Germinal center (tissue), 1 donor: ENCODE measurements at regions not wholly inside any gene's neighbourhood (a gene's known extent, or its start where the extent isn't known, plus 50 kb on each side); places are given as distances from the start of the nearest gene placed in this dataset.

Experiments
- DNase-seq: peaks from one replicate; pipeline ENCODE4 v3.0.0; 2012; ENCODE audit warnings: mixed read lengths, low spot score

DNA sequence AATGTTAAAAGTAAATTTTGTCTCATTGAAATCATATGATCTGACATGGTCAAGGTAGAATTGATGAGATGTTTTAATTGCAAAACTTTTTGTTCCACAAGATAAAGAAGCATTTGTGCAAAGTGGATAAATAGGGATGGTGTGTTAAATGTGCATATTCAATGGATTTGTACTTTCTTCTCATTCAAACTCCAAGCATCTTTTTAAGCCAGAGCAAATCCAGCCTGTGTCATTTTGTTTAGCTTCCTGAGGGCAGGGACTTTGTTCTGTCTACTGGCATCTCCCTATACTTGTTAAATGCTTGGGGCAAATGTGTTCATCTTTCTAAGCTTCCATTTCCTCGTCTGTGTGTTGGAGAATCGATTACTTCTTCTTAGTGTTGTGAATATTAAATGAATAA, 200.3 kb downstream of the SLIT2 start:
- no peak for DNase-seq

DNA sequence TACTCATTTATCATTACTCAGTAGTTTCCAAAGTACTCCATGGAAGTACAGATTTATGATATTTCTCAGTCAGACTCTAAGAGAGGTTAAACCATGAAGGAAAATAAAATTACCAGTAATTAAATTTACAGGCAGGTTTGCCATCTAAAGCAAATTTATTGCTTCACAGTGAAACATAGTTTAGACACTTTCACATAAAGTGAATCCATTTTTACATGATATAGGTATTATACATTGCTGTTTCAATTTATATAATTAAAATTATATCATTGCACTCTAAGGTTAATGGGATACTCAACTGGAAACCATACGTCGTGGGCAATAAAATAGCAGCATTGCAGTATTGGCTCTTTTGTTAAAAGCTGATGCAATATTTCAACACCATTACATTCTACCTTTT, 202.8 kb downstream of the SLIT2 start:
- DNase-seq: no peak

DNA sequence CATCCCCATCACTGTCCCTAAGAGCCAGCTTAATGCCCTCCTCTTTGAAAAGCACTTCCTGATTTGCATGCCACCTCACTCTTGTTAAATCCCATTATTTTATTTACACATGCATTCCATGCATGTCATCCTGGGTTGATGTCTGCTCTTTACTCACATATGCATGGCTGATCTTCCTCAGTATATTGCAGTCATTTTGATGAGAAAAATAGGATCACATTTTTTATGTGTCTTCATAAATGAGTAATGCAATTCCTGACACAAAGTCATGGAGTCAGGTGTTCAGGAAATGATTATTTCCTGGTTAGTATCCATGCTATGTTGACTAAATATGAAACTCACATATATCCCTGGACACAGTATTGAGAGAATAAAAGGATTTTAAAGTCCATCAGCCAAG, 204.7 kb downstream of the SLIT2 start:
- DNase-seq: no peak

DNA sequence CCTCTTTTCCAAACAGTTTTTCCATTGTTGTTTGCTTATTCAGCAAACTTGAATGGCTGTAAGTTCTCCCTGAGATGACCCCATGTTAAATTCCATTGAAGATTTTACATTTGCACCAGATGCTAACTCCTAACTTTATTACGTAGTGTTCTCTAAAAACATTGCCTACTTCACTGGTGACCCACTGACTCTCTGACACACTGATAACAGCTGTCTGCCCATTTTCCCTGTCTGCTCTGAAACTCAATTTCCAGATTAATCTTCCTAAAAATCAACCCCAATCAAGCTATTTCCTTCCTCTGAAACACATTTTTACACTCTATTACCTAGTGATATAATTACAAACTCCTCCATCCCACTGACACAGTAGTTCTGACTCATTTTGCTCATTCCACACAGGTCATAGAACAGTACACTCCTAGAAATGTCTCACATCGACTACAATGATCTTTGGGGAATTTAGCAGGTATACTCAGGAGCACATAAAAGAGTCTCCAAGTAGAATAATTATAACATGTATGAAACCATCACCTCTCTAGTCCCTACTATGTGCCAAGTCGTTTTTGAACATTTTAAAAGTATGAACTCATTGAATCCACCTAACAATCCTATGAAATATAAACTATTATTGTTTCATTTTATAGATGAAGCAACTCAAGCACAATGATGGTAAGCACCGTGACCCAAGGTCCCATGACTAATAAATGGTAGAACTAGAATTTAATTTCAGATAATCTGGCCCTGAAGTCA, 210.9 kb downstream of the SLIT2 start:
- no peak for DNase-seq

DNA sequence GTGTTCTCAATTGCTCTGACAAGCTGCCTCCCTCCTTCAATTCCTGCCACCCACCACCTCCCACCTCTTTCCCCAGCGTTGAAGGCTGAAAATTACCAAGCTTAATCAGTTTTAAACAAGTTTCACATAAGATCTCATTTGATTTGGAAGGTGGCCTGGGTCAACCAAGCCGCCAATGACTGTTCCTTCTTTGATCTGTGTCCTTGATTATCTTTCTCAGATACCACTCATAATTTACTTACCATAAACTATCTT, 211.4 kb downstream of the SLIT2 start:
- DNase-seq: no peak

DNA sequence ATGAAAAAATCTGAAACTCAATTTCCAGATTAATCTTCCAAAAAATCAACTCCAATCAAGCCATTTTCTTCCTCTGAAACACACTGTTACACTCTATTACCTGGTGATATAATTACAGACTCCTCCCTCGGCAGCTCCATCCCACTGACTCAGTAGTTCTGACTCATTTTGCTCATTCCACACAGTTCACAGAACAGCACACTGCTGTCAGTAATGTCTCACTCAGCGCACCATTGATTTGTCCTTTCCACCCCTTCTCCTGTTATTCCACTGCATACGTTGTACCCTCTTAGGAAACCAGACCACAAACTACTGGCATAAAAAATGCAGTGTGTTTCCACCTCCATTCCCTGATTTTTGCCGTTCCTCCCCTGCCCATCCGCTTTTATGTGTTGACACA, 212.7 kb downstream of the SLIT2 start:
- DNase-seq: no peak

DNA sequence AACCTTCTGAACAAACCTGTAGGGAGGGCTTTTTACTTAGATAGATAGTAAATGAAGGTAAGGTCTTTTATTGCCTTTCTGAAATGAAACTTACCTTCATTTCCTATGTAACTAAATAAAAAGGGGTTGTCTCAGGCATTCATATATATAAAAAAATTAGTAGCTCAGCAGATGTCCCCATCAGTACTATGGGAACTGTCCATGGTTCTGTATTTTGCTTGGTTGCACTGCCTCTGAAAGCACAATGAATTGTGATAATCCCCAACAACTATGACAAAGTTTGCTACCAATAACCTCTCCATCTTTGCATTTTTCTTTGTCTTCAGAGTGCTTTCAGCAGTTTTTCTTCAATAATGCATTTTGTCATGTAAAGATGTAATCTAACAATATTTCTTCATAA, 222.4 kb downstream of the SLIT2 start:
- no peak for DNase-seq

DNA sequence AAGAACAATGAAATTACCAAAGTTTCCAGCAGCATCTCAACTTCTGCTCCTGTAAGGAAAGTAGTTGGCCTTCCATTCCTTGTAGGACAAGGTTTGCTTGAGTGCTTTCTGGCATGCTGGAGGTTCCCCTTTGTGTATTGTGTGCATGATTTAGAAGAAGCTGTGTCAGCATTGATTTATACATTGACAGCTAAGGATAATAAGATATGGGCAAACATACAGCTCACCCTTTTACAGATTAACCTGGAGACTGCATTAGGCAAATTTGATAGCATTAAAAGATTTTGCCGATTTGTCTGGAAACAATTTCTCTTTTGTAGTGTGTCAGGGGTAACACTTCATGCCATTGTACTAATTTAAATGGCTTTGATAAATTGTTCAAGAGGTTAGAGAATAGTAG, 221.8 kb upstream of the PACRGL start:
- DNase-seq: no peak

DNA sequence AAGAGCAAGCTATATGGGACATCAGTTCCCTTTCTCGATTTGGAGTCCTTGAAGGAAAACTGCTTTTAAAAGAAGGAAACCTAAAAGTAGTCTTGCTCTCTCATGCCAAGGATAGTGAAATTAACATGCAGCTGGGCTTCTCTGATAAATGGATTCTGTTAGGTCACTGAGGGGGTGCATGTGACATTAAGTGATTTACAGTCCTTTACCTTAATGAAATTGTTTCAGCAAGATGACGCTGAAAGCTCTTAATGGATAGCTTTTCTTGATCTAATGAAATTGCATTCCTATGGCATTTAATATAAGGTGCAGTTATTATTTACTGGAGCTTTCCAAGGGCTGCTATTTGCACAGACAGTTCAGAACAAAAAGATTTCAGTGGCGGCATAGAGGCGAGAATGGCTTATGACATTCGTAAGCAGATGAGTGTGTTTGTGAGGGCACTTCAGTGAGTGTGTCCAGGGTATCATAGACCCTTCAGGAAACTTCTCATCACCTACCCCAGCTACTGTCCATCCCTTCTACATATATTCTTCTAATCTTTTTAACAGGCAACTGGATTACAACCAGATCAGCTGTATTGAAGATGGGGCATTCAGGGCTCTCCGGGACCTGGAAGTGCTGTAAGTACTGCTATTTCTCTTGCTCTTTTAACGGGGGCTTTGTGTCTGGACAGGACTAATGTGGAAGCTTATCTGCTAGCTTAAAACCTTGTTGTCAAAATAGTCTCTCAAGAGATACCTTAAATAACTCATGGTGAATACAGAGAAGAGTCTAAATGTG, 219.9 kb upstream of the PACRGL start:
- no peak for DNase-seq

DNA sequence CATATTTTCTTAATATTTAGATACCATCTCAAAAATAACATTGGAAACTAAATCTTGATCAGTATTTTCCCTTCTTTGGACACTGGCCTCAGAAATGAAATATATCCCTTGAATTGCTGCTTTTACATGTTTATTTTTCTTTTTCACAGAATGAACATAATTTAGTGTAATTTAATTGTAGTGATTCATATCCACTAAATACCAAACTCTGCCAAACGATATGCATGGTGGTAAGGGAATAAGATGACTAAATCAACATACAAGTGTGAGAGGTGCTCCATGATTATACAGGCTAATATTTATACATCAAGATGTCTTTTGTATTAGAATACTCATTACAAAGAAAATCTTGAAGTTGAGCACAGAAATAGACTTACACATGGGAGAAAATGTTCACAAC, 216.8 kb upstream of the PACRGL start:
- DNase-seq: no peak

DNA sequence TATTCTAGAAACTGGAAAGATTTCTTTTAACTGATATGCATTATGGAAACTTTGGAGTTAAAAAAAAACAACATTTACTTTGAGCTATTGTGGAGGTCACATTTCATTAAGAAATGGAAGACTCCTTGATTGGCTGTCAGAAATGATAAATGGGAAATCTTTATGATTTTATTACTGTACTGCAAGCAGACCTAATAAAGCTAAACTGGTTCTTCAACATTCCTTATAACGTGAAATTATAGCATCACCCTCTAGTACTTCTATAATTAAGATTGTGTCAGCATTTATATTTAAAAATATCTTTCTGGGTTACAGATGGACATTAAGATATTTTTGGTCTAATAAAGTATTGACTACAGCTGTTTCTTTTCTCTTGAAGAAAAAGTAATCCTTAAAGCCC, 213.8 kb upstream of the PACRGL start:
- no peak for DNase-seq

DNA sequence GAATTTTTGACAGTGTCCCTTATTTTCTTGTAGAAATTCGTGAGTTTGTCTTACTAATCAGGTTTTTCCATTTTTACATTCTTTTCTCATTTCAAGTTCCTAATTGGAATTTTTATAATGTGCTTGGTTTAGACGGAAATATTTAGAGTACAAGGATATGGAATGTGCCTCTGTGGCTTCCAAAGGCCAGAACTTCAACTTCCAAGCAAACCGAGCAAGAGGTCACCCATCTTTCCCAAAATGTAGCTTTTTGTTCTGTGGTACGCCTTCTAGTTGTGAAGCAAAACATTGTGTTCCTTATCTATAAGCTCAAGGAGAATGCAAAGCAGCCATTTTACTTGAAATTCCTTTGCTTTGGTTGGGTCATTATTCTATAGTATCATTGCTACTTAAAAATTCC, 212.8 kb upstream of the PACRGL start:
- no peak for DNase-seq

DNA sequence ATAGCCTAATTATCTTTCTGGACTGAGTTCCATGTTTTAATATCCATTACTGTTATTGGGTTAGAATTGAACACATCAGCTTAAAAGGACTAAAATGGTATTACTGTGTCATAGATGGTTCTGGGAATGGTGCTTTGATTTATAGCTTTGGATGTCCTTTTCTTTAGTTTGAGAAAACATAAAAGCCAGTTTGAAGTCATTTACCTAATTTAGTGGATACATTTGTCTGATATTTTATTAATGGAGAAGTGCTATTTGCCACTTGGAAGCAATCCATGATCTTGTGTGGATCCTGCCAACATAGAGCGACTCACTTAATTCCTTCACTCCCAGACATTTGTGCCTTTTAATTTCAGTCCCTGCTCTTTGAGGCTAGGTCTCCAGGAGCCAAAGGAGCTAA, 212.4 kb upstream of the PACRGL start:
- no peak for DNase-seq

DNA sequence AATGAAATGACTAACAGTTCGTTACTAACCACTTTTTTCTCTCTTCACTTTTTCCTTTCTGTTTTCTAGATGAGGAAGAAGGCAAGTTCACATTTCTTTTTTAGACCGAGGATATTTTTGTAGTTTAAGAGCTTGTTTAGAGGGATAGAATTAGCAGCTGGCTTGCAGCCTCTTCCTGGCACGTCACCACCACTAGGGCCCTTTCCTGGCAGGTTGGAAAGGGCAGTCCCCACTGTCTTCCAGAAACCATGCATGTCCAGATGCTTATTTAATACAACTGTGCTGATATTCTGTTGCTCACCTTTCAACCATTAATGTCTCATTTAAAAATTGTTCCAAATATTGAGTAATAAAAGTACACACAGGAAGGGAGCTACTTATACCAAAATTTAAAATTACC, 209.5 kb upstream of the PACRGL start:
- DNase-seq: no peak

DNA sequence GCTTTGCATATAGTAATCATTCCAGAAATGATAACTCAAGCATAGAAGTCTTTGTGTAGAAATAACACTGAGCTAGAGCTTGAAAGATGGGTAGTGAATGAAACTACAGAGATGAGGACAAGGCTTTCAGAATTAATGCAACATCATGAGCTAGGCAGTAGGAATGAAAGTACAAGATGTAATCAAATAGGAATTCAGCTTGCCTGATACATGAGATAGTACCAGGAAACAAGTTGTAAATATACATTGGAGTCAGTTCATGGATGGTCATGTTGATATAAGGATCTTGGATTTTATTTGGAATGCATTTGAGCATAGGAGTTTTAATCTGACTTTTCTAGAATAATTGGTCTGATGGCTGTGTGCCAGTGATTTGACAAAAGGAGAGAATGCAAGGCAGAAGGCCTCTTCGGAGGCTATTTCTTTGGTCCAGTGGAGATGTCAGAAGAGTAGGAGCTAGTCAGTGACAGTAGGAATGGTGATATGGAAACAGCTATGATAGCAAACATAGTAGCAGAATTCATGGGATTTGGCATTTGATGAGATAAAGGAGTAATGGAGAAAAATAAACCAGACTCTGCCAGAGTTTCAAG, 206.4 kb upstream of the PACRGL start:
- DNase-seq: no peak

DNA sequence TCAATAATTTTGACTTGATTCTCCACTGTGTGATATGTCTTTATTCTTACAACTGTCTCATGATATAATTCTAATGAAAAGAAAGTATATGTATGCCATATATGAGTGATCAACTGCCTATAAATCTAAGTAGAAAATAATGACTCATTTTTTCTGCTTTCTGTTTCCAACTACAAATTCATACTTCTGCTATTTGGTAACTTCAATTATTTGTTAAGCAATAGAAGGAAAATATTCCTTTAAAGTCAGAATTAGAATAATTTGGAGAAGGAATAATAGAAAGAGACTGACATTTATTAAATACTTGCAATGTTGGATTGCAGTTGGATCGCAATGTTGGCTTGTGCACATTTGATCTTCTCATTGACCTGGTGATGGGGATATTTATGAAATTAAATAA, 204.2 kb upstream of the PACRGL start:
- DNase-seq: no peak

DNA sequence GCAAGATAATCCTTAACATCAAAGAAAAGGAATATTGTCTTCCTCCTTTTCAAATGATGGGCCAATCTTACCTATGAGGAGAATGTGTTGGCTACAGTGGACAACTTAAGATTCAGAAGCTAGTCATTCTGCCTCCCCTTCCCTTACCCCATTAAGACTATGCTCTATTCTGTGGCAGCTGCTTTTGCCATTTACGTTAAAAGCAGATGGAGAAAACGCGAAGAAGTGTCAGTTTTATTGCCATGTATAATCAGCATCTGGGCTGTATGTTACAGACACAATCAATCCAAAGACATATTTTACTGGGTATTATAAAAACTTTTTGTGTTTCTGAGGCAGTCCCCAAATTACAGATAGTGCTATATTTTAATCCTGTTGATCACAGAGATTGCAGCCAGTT, 196.1 kb upstream of the PACRGL start:
- DNase-seq: no peak

DNA sequence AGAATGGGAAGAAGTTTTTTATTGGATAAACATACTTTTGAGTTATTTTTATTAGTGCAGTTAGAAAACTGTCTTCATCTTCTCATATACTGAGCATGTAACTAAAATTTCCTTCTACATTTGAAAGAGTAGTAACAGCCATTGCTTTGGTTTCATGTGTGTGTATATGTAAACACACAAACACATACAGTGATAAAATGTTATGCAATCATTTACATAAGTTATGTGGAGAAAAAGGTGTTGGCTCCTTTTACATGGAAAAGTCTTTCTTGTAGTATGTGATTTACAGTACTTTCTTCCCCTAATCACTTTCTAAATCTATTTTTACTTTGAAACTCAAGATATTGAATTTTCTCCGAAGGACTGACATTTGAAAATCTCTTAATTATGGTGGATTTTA, 194.3 kb upstream of the PACRGL start:
- DNase-seq: no peak

DNA sequence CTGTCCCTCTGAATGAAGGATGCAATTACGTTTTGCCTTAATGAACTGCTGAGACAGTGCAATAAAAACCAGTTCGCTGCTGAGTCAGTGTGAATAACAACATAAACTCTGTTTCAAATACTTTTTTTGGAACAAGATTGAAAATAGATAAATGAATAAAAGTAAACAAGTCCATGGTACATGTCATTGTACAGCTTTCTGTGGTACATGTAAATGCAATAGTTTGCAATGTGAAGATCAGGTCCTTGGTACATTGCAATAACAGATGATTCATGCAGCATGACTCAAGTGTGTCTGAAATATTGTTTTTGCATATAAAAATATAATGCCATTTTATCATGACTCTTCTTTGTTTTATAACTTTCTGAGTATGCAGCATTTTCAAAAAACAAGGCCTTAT, 193.4 kb upstream of the PACRGL start:
- no peak for DNase-seq

DNA sequence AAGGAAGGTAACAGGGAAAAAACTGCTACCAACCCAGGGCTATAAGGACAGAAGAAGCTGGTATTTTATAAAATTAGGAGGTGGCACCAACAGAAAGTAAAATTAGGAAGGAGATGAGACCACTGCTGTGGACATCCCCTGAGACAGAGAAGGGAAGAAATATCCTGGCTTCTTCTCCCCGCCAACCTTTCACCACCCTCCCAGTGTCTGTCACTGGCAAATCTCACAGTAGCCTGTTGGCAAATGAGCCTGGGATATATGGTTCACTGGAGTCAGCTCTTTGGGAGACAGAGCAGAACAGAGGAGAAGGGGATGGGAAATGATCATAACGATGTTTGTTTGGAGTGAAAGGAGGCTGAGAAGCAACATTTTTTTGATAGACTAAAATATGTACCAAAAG, 190.9 kb upstream of the PACRGL start:
- no peak for DNase-seq

DNA sequence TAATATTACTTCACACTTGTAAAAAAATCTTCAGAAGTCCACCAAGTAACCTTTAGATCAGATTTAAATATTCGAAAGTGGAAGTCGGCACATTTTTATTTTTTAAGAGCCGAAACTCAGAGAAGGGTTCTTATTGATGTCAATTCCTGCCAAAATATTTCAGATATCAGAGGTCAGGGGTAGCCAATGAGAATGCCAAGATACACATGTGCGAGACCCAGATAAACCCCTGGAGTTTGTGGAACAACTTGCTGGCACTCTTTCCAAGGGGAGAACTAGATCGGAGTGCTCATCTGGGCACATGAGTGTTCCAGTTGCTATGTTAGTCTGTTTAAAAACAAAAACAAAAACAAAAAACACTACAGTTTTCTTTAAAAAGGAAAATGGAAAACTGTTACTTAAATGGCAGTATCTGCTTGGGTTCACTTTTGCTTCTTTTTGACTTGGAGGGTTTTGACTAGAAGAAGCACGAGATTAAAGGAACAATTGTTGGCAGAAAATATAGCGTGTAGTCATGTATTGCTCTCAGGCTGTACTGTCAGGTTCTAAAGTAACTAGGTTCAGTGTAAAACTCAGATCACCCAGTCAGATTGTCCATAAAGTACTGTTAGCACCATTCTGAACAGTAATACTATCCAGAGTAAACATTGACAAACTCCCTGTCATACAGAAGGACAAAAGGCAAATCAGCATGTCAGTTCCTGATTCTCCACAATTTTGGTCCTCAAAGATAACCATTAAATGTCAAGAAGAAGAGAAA, 188.0 kb upstream of the PACRGL start:
- DNase-seq: no peak

DNA sequence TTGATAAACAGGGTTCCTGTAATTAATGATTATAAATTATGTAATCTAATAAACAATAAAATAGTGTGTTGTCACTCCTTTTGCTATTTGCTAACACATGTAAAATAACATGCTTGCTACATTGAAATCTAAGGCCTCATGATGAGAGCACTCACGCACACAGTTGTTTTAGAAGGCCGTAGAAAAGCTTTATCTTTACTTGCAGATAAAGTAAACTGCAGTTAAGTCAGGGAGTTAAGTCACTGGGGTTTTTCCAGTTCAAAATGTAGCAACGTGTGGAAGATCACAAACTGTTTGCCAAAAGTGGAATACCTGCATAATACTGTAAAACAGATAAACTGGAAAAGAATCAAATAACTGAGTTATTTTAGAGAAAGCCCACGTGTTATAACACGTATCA, 187.3 kb upstream of the PACRGL start:
- no peak for DNase-seq

DNA sequence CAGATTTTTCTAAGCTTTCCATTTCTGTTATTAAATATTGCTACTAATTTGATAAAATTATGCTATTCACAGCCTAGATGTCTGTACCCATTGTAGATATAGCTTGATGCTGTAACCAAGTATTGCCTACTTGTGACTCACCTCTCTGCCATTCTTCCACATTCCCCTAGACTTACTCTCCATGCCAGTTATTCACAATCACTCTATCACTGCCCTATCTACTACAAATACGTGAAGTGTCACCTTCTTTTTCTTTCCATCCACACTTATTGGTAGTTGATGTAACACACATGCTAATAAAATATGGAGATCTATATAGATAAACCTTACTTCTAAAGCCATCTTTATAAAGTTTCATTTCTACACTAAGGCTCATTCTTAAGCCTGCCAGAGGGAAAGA, 179.4 kb upstream of the PACRGL start:
- DNase-seq: no peak
